NCI-H524 (cell line): ENCODE measurements at regions not wholly inside any gene's neighbourhood (a gene's known extent, or its start where the extent isn't known, plus 50 kb on each side); places are given as distances from the start of the nearest gene placed in this dataset.

Experiments used
- DNase-seq, 2 experiments: peaks; one replicate each; lab custom pipeline; 2025; lab: John Stamatoyannopoulos, UW

DNA sequence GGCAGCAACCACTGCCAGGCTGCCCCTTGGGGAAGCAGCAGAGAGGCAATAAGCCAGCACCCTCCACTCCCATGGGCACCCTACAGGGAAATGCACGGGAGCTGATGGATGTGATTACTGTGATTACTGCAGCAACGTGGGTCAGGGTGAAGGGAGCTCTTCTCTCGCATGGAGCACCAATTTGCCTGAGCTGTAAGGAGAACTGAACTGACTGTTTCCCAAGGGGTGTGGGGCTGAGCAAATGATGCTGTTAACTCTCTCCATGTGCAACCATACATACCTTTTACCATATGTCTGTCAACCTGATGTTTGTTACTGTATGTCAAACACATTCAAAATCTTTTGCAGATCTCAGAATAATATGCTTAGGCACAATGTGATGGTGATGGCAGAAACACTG lies 680.6 kb downstream of the SQOR start:
- DNase-seq: peak; percentile 28 to 76

DNA sequence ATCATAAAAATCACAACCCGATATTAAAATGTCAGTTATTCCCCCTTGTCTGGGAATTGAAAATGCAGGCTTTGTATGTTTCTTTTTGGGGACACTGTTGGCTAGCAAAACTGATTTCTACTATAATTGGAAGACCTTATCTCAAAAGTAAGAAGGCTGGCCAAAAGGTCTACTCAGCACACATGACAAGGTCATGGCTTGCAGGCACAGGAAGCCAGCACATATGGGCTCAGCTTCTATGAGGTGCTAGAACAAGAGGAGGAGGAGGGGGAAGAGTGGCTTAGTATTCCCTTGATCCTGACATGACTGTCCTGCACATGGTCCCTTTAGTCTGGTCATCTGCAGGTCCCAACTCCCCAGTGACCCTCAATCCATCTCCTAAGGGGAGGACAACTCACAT lies 681.2 kb downstream of the SQOR start:
- DNase-seq: peak in 1 of 2 experiments; percentile 45

DNA sequence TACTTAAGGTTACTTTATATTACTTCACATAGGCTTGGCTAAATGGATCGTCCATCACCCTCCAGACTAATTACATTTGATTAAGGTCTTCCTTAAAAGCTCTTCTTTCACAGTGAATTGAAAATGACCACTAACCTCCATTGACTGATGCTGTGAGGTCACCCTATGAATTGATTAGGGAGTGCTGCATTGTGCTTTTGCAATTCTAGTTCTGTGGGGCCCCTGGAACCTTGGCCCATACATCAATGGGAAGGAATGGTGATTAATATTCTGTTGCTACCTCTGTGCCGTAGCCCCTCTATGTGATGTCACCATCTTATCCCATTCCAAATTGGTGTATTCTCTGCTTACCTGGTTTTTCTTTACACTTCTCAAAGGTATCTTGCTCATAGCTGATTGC lies 682.2 kb downstream of the SQOR start:
- no peak for DNase-seq

GRCh38 chr15:46322753-46323152 lies 687.9 kb downstream of the SQOR start:
- DNase-seq: peak in 1 of 2 experiments; percentile 32

DNA sequence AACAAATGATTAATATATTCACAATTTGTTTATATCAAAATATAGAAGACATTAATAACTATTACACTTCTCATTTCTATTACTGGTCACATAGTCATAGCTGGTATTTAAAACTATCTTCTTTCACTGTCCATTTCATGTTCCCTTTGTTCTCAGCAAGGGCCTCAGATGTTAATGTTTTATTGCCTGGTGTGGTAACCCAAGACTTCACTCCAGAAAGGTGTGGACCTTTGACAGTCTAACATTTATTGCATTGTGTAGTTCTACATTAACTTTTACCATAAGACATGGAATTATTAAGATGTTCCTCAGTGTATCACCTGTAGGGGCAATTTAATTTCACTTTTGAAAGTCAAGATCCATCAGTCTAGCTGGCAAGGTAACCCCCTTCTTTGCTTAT lies 691.3 kb downstream of the SQOR start:
- DNase-seq: no peak

GRCh38 chr15:46328821-46329220 lies 694.0 kb downstream of the SQOR start:
- DNase-seq: no peak

DNA sequence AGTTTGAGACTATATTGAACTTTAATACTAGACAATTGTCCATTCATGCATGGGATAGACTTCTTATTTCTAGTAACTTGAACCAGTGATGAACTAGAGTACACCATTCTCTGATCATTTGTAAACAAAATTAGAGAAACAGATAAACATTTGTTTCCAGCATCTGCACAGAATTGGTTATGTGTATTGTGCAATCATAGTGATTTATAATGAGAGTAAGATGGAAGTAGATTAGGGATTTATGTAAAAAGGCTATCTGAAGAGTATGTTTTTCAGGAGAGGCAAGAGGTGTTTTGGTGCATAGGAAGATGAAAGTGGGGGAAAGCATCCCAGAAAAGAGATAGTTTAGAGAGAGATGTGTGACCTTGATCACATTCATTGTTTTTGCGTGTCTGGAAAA lies 695.0 kb downstream of the SQOR start:
- DNase-seq: no peak

- DNase-seq: no peak
These were observed 696.7 kb downstream of the SQOR start for GRCh38 chr15:46331546-46331945.

DNA sequence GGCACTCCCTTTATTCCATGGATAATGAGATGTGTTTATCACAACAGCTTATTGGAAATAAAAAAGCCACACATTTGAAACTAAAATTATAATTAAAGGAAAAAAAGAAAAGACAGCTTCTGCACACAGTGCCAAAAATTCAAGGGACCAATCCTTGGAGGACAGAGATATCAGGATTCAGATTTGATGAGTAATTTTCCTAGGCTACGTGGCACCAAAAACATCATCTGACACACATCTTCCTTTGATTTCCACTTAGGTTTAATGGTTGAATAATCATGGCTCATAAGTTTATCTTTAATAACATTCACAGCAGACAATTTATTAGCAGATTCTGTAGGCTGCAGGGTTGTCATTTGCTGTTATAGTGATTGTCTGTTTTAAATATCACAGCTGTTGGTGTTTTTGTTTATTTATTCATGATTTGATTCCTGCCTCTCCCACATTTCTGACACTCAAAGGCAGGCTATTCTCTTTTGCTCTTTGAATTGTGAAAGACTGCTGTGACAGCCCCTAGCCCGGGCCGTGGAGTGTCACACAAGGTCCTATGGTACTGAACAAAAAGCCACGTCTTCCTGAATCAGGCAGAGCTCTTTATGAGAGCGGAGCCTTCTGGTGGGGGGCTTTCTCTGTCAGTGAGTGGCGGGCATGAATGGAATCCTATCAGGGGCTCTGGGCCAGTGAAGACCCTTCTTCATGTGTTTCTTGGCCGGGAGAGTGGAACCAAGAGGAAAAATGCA lies 708.5 kb downstream of the SQOR start:
- DNase-seq: no peak

DNA sequence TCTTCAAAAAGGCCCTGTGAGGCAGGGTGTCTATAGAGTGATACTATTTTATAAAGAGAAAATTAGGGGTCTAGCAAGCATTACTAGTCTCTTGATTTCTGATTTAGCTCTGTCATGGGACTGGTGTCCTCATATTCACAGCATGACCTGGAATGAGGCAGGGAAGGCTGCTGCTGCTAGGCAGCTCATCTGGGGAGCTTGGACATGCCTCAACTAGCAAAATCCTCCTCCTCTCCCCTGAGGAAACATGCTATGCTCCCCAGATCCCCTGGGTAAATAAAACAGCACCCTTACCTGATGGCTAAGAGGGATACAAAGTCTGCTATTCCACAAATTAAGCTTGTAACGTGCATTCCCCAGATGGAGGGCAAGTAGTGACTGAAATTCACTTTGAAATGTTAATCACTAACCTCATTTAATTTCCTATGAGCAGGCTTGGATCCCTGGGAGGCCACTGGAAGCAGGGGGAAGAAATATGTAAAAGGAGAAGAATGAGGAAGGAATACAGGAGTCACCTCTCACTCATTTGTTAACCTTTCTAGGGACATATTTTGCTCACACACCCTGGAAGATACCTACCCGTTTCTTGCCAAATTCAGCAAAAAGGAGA lies 709.4 kb downstream of the SQOR start:
- DNase-seq: peak in 1 of 2 experiments; percentile 62

DNA sequence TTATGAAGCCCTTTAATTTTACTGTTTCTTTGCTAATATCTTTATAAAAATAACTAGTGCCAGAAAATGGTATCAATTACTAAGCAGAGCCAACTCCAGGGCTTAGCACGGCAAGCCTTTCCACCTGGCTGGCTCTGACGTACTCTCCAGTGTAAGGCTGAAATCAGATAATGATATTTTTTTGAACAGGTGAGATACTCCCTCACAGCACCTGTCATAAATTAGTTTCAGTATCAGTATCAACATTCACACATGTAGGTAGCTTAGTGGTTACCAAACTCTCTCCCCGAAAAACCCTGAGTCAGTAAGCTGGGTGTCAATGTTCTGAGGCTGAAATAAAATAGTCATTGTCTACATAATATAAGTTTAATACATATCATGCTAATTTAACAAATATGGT lies 710.1 kb downstream of the SQOR start:
- no peak for DNase-seq

DNA sequence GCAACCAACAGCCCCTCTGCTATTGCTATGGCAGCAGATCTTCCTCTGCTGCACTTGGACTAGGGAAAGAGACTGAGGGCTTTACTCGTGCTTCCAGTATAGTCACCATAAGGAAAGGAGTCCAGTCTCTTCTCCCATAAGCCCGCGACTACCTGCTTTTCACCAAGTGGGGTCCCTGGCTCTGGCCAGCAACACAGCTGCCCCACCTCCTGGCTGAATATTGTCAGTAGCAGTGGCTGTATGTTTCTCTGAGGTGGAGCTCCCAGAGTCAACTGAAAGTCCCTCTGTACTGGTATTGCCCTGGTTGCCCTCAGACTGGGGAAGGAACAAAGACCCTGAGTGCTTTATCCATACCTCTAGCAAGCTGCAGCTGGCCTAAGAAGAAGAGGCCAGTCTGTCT lies 719.6 kb downstream of the SQOR start:
- DNase-seq: no peak

DNA sequence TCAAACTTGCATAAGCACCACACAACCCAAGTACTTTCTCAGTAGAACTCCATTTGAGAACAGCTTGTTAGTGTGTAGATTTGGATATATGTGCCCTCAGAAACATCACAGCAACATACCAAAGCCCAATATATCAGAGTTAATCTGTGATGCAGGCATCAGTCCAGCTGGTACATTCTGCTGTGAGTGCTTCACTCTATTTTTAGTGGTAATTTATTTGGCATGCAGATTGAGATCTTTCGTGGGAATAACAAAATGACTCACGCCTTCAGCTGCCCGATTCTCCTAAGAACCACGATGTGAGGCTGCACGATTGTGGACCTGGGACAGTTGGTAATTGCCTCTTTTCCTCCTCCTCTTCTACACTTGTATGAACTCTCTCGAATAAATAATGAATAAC lies 730.7 kb downstream of the SQOR start:
- peak in 1 of 2 experiments; percentile 14 for DNase-seq

DNA sequence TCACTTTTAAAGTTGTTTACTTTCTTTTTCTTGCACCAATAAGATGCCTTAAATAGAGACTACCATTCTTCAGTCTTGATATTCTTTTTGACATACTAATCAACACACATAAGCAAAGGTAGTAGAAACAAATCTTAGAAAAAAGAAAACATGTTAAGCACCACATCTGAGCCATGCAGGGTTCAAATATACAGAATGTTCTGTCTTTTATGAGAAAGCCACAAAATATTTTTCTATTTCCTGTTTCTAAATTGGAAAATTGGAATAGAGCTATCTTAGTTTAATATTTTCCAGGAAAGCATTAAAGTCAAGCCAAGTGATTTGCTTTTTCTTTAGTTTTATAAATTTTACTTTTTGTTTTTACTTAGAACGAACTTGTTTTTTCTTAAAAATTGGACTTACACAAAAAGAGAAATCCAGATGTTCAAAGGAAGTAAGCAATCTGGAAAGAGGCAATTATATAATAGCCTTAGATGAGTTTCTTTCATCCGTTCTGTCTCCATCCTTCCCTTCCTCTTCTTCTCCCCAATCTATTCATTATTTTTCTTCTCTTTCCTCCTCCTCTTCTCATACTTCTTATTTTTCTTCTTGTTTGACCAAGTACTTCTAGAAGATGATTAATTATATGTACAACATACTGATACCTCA lies 731.7 kb downstream of the SQOR start:
- no peak for DNase-seq

DNA sequence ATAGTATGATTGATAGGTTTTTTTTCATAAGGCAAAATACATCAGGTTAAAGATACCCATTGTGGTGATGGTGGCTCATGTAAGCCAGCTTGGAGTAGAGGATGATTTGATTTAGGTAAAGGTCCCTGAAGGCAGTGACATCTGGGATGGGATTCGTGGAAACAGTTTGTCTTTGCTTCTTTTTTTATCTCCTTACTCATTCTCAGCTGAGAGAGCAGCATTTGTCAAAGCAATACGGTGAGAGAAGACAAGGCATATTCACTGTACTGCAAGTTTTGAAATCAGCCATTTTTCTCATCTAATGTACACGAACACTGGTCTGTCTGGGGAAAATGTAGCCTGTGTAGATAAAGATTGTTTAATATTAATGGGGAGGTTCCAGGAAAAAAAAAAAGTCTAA lies 749.1 kb downstream of the SQOR start:
- DNase-seq: no peak

DNA sequence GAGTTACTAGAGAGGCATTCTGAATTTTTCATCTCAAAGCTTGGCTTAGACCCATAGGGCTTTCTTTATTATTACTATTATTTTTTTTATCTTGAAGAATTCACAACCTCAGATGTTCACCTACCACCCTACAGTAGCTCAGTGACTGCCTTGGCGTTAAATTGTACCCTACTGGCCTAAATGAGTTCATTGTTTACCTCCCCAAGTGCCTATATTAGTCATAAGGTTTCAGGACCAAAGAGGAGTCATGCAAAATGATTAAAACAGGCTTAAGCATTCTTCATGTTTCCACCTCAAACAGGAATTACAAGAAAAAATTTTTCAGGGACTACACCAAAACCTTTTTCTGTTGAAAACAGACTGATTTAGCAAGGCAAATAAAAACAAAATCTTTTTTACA lies 751.5 kb downstream of the SQOR start:
- no peak for DNase-seq

DNA sequence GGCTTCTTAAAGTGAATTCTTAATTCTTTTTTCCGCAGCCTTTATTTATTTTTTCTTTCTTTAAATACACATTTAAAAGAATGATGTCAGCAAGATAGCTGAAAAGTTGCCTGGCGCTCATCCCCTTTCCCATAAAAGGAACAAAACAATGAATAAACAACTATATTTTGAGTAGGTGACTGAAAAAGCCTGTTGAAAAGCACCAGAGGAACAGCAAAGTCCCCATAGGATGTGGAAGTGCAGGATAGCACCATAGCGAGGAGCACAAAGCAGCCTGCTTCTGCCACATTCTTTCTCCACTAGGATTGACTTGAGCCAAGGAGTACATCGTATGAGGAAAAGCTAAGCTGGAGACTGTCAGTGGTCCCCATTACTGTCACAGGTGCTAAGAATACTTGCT lies 754.9 kb downstream of the SQOR start:
- DNase-seq: no peak

- no peak for DNase-seq
These were observed 759.6 kb downstream of the SQOR start for GRCh38 chr15:46394463-46394862.

GRCh38 chr15:46408312-46408711 lies 773.5 kb downstream of the SQOR start:
- no peak for DNase-seq

DNA sequence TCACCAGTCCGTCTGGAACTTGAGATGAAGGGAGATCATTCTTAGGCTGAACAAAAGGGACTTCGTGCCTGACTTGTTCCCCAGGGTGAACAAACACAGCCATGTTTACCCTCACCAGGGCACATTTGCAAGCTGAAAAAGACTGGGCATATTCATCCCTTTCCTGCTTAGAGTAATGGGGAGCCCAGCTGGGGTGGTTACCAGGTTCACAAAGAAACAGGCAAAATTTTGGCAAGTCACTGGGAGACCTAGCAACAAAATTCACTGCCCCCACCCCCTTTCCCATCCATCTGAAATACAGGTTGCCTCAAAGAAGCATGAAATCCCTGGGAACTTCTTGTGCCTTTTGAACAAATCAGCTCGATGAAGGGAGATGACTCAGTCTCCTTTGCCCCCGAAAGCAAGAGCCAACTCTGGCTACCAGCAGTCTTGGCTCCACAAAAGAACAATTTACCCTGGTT lies 775.0 kb downstream of the SQOR start:
- DNase-seq: no peak

- no peak for DNase-seq
These were observed 775.9 kb downstream of the SQOR start for GRCh38 chr15:46410705-46411104.

- no peak for DNase-seq
These were observed 777.1 kb downstream of the SQOR start for GRCh38 chr15:46411900-46412299.

DNA sequence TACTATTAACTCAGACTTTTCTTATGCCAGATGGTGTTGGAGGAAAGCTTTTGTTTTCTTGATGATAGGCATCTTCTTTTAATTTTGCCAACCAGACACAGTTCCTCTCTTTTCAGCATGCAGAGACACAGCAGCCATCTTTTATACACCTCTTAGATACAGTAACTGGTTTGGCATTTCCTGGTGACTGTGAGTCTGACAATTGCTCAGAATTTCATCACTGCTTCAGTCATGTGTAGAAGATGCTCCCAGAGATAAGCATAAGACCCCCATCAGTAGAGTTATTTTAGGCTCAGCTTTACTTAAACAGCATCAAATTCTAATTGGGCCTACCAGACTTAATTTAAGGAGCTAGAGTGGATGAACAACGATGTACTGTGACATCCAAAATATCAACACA lies 779.0 kb downstream of the SQOR start:
- no peak for DNase-seq
